Peyer's patch (tissue), 4 donors: ENCODE measurements at regions not wholly inside any gene's neighbourhood (a gene's known extent, or its start where the extent isn't known, plus 50 kb on each side); places are given as distances from the start of the nearest gene placed in this dataset.

Experiments used
- DNase-seq, 3 donors: peaks; one replicate each; pipeline ENCODE4 v3.0.0-alpha.2; 2017 to 2019
- H3K27ac ChIP-seq, 4 donors: fragments of 200-600 bp; sonication (generic); one replicate each; pipeline ENCODE4 v1.5.1; 2016 to 2019
- H3K27me3 ChIP-seq, 2 donors: fragments of 200-600 bp; sonication (generic); one replicate each; pipeline ENCODE4 v1.5.1; 2019
- H3K36me3 ChIP-seq, 3 donors: fragments of 200-600 bp; sonication (generic); one replicate each; pipeline ENCODE4 v1.5.1; 2016 to 2019
- H3K4me1 ChIP-seq, 4 donors: fragments of 200-600 bp; sonication (generic); one replicate each; pipeline ENCODE4 v1.5.1; 2016 to 2019
- H3K4me3 ChIP-seq, 4 donors: fragments of 200-600 bp; sonication (generic); 1 replicate in 3 of 4; 2 replicates in 1 of 4; pipeline ENCODE4 v1.5.1; 2016 to 2019; ENCODE audit warnings: mild to moderate bottlenecking in 1 of 4
- H3K9me3 ChIP-seq, 4 donors: fragments of 200-600 bp; sonication (generic); one replicate each; pipeline ENCODE4 v1.5.1; 2016 to 2019; ENCODE audit warnings: mild to moderate bottlenecking in 1 of 4
- CTCF ChIP-seq, 6 experiments: fragments of 450-650 bp in 4 of 6; fragments of 200-600 bp in 2 of 6; sonication (generic) in 1 of 6; IDR thresholded peaks; one replicate each; pipeline ENCODE4 v1.5.1; 2017 to 2019; ENCODE audit warnings: antibody characterized with exemption in 6 of 6, mild to moderate bottlenecking in 3 of 6, moderate library complexity in 1 of 6
- POLR2A ChIP-seq, 2 donors: fragments of 450-650 bp; IDR thresholded peaks; one replicate each; pipeline ENCODE4 v1.5.1; 2017; ENCODE audit warnings: antibody characterized with exemption in 2 of 2, mild to moderate bottlenecking in 2 of 2, moderate library complexity in 2 of 2

DNA sequence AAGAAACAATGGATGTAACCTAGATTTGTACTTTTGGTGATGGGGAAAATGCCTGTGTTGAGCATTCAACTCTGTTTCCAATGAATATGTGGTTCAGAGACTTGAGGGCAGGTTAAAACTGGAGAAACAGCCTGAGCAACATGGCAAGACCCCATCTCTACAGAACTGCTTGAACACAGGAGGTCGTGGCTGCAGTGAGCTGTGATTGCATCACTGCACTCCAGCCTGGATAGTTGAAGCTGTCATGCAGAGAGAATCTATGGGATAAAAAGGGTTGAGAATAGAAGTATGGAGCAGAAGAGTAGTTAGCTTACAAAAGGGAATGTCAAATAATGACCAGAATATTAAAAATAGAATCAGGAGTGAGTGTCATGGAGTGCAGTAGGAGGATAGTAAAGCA is 134.8 kb upstream of the PDE5A start:
- H3K36me3 ChIP-seq = no peaks in the 10 kb centered on the region
- TF ChIP-seq POLR2A (IDR thresholded peaks at IDR 0.05) = no peak
- TF ChIP-seq CTCF (IDR thresholded peaks at IDR 0.05) = no peak
- no peaks in the 10 kb centered on the region for H3K4me1 ChIP-seq
- H3K9me3 ChIP-seq = no peaks in the 10 kb centered on the region
- H3K27me3 ChIP-seq = no peaks in the 10 kb centered on the region
- no peak for DNase-seq
- no peak overlapping the region for H3K27ac ChIP-seq
- H3K4me3 ChIP-seq = no peak overlapping the region

- Histone ChIP-seq H3K27me3 (no peaks in the 10 kb centered on the region), H3K36me3 (no peaks in the 10 kb centered on the region), H3K27ac (no peak overlapping the region), H3K4me1 (no peaks in the 10 kb centered on the region), H3K4me3 (no peak overlapping the region), H3K9me3 (no peaks in the 10 kb centered on the region)
- DNase-seq = no peak
- no peak for TF ChIP-seq POLR2A (IDR thresholded peaks at IDR 0.05)
- TF ChIP-seq CTCF (IDR thresholded peaks at IDR 0.05) = no peak
Measured at GRCh38 chr4:119755599-119755998, 127.0 kb upstream of the PDE5A start.

GRCh38 chr4:119752936-119753335 is 124.3 kb upstream of the PDE5A start:
- Histone ChIP-seq H3K36me3 (no peaks in the 10 kb centered on the region), H3K9me3 (no peaks in the 10 kb centered on the region), H3K27ac (no peak overlapping the region), H3K4me1 (no peaks in the 10 kb centered on the region), H3K4me3 (no peak overlapping the region), H3K27me3 (no peaks in the 10 kb centered on the region)
- no peak for DNase-seq
- TF ChIP-seq POLR2A (IDR thresholded peaks at IDR 0.05) (no peak), CTCF (IDR thresholded peaks at IDR 0.05) (no peak)

DNA sequence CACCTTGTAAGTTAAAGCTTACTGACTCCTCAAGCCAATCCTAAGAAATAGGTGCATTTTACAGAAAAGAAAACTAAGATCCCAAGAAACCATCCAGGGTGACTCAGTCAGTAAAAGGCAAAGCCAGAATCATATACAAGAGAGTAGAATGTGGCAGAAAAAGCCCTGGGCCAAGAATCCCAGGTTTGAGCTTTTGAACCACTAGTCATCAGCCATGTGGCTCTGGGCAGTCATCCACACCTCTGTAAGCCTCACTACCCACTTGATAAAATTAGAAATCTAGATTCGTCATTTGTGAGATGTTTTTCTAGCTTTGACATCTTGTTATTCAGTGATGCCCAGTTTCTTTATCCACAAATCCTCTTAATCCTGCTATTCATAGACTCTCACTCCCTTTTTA is 122.2 kb upstream of the PDE5A start:
- Histone ChIP-seq H3K4me3 (no peak overlapping the region), H3K4me1 (no peaks in the 10 kb centered on the region), H3K36me3 (no peaks in the 10 kb centered on the region), H3K27me3 (no peaks in the 10 kb centered on the region), H3K27ac (no peak overlapping the region), H3K9me3 (no peaks in the 10 kb centered on the region)
- no peak for DNase-seq
- no peak for TF ChIP-seq POLR2A (IDR thresholded peaks at IDR 0.05)
- no peak for TF ChIP-seq CTCF (IDR thresholded peaks at IDR 0.05)

DNA sequence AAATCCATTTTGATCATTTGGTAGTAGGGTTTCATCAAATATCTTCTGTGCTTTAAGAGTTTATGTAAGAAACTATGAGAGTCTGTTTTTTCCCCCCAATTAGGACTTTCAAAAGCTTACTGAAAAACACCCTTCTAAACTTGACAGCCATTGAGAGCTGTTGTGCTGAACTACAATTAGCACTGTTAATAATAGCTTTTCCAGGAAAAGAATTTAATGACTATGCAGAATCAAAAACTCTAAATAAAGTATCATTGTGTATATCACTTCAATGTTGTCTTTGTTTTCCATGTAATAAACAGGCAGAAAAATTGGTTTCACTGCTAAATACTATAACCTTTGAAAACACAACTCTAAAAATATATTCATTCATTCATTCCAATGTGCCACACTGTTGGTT is 121.4 kb upstream of the PDE5A start:
- no peak overlapping the region for H3K4me3 ChIP-seq
- DNase-seq = no peak

More for the DNA sequence above, 121.4 kb upstream of the PDE5A start:
- no peaks in the 10 kb centered on the region for H3K27me3 ChIP-seq
- no peaks in the 10 kb centered on the region for H3K36me3 ChIP-seq
- no peak overlapping the region for H3K27ac ChIP-seq
- no peaks in the 10 kb centered on the region for H3K9me3 ChIP-seq
- no peaks in the 10 kb centered on the region for H3K4me1 ChIP-seq
- TF ChIP-seq POLR2A (IDR thresholded peaks at IDR 0.05) (no peak), CTCF (IDR thresholded peaks at IDR 0.05) (no peak)
